ENCODE measurements at regions not wholly inside any gene's neighbourhood (a gene's known extent, or its start where the extent isn't known, plus 50 kb on each side); places are given as distances from the start of the nearest gene placed in this dataset.

DNA sequence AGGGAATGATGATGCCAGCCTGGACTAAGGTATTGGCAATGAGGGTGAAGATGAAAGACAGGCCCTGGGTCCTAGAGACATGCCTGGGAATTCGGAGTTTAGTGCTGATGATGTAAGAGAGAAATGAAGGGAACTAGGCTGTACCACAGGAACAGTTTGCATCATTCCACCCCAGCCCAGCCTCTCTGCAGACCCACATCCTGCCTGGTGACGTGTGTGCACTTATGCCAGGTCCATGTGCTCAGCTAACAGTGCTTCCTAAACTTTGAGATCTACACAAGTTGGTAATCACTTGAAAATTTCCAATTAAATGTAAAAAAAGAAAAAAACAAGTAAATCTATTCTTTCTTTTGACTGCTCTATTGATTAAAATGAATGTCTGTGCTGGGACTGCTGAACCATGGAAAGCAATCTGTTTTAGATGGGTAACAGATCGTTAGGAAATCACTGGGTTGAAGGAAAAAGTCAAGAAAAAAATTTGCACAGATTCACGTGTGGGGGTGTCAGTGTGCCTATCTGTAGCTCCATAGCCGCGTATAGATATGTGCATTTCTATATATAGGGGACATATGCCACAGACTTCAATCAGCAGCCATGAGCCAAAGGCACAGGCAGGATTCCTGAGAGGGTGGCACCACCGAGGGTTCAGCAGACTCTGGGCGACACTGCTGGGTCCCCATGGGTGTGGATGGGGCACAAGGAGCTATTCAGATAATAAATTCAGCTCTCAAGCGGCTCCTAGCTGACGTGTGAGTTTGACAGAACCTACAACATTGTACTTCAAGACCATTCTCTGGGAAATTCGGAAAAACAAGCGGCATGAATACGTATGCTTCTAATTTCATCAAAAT, 131.1 kb upstream of the OPCML start:
- Histone ChIP-seq H3K4me3 (ENCODE audit: low read length) (no peak overlapping the region), H3K4me1 (ENCODE audit: insufficient read depth, low read length) (no peaks in the 10 kb centered on the region), H3K9me3 (ENCODE audit: control insufficient read depth in 1 of 2, insufficient read depth in 1 of 2, low read length in 2 of 2) (peaks cover 0 to 5% of the 10 kb centered on the region in 2 experiments), H3K27me3 (ENCODE audit: control insufficient read depth in 1 of 2, insufficient read depth in 2 of 2, low read length in 2 of 2) (no peaks in the 10 kb centered on the region), H3K27ac (ENCODE audit: low read depth in 1 of 2, low read length in 2 of 2) (no peak overlapping the region), H3K36me3 (ENCODE audit: insufficient read depth, low read length) (no peaks in the 10 kb centered on the region)
- ChIA-PET POLR2A (no interaction called here), CTCF (no interaction called here)
- H3K27ac Mint-ChIP-seq, result no peak overlapping the region
- H3K9me3 Mint-ChIP-seq, result peaks cover 2% of the 10 kb centered on the region
- H3K4me1 Mint-ChIP-seq (ENCODE audit: low read depth), result no peaks in the 10 kb centered on the region
- no peak for DNase-seq
- intact Hi-C loops (cut with DNase I, micrococcal nuclease), result no loop called here
- H3K27me3 Mint-ChIP-seq, result peaks cover 3% of the 10 kb centered on the region
- ATAC-seq (ENCODE audit: poor library complexity), result no peak
- TF ChIP-seq, protein P1, sequence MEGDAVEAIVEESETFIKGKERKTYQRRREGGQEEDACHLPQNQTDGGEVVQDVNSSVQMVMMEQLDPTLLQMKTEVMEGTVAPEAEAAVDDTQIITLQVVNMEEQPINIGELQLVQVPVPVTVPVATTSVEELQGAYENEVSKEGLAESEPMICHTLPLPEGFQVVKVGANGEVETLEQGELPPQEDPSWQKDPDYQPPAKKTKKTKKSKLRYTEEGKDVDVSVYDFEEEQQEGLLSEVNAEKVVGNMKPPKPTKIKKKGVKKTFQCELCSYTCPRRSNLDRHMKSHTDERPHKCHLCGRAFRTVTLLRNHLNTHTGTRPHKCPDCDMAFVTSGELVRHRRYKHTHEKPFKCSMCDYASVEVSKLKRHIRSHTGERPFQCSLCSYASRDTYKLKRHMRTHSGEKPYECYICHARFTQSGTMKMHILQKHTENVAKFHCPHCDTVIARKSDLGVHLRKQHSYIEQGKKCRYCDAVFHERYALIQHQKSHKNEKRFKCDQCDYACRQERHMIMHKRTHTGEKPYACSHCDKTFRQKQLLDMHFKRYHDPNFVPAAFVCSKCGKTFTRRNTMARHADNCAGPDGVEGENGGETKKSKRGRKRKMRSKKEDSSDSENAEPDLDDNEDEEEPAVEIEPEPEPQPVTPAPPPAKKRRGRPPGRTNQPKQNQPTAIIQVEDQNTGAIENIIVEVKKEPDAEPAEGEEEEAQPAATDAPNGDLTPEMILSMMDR (IDR thresholded peaks at IDR 0.05), result no peak
- no peak overlapping the region for H3K4me3 Mint-ChIP-seq
- no peaks in the 10 kb centered on the region for H3K36me3 Mint-ChIP-seq (ENCODE audit: low read depth)

DNA sequence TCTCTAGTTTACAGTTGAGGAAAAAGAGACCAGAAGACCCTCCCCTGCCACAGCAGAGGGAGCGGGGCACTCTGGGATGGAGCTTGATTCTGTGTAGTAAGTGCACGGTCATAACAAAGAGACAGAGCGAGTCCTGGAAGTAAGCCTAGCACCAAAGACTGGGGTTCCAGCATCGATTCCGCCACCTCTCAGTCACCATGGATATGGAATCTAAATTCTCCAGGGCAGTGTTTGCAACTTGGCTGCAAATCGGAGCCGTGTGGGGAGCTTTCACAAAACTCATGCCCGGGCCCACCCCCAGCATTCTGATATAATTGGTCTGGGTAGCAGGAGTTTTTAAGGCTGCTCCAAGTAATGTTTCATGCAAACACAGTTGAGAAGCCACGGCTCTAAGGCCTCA, 129.5 kb upstream of the OPCML start:
- H3K4me3 Mint-ChIP-seq, result no peak overlapping the region
- H3K27ac Mint-ChIP-seq, result no peak overlapping the region
- H3K4me1 Mint-ChIP-seq (ENCODE audit: low read depth), result no peaks in the 10 kb centered on the region

DNA sequence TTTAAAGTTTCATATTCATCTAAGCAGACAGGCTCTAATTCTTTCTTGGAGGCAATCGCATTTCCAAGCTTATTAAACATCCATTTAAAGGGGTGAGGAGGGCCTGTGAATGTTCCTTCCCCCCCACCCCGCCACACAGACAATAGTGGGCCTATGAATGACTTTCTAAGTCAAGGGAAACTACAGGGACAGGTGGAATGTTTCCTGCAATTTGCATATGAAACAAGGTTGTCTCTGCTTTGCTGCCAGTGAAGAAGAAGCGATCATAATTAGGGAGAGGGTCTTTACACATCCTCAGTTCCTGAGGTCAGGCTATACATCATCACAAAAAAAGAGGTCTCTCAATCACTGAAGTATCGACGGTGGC, 127.9 kb upstream of the OPCML start:
- TF ChIP-seq, protein P1 (IDR thresholded peaks at IDR 0.05), result no peak
- Mint-ChIP-seq H3K4me1 (ENCODE audit: low read depth) (no peaks in the 10 kb centered on the region), H3K27ac (no peak overlapping the region), H3K9me3 (no peaks in the 10 kb centered on the region), H3K4me3 (no peak overlapping the region), H3K27me3 (peaks cover 3% of the 10 kb centered on the region), H3K36me3 (ENCODE audit: low read depth) (no peaks in the 10 kb centered on the region)
- ATAC-seq (ENCODE audit: poor library complexity) (no peak), DNase-seq (no peak)
- Histone ChIP-seq H3K4me1 (ENCODE audit: insufficient read depth, low read length) (no peaks in the 10 kb centered on the region), H3K27ac (ENCODE audit: low read depth in 1 of 2, low read length in 2 of 2) (no peak overlapping the region), H3K27me3 (ENCODE audit: control insufficient read depth in 1 of 2, insufficient read depth in 2 of 2, low read length in 2 of 2) (no peaks in the 10 kb centered on the region), H3K4me3 (ENCODE audit: low read length) (no peak overlapping the region), H3K9me3 (ENCODE audit: control insufficient read depth in 1 of 2, insufficient read depth in 1 of 2, low read length in 2 of 2) (peaks cover 0 to 13% of the 10 kb centered on the region in 2 experiments), H3K36me3 (ENCODE audit: insufficient read depth, low read length) (no peaks in the 10 kb centered on the region)
- ChIA-PET CTCF (no interaction called here), POLR2A (no interaction called here)
- intact Hi-C loops (cut with DNase I, micrococcal nuclease), result no loop called here

More for the DNA sequence above, 129.5 kb upstream of the OPCML start:
- Mint-ChIP-seq H3K36me3 (ENCODE audit: low read depth) (no peaks in the 10 kb centered on the region), H3K27me3 (peaks cover 3% of the 10 kb centered on the region), H3K9me3 (peaks cover 2% of the 10 kb centered on the region)
- H3K27me3 ChIP-seq (ENCODE audit: control insufficient read depth in 1 of 2, insufficient read depth in 2 of 2, low read length in 2 of 2), result no peaks in the 10 kb centered on the region
- no peaks in the 10 kb centered on the region for H3K4me1 ChIP-seq (ENCODE audit: insufficient read depth, low read length)
- no peak overlapping the region for H3K27ac ChIP-seq (ENCODE audit: low read depth in 1 of 2, low read length in 2 of 2)
- ATAC-seq (ENCODE audit: poor library complexity) (no peak), DNase-seq (no peak)
- TF ChIP-seq, protein P1 (IDR thresholded peaks at IDR 0.05), result no peak
- intact Hi-C loops (cut with DNase I, micrococcal nuclease), result no loop called here
- ChIA-PET POLR2A (no interaction called here), CTCF (no interaction called here)
- H3K4me3 ChIP-seq (ENCODE audit: low read length), result no peak overlapping the region
- H3K36me3 ChIP-seq (ENCODE audit: insufficient read depth, low read length), result no peaks in the 10 kb centered on the region
- peaks cover 0 to 7% of the 10 kb centered on the region in 2 experiments for H3K9me3 ChIP-seq (ENCODE audit: control insufficient read depth in 1 of 2, insufficient read depth in 1 of 2, low read length in 2 of 2)
